ENCODE measurements at regions not wholly inside any gene's neighbourhood (a gene's known extent, or its start where the extent isn't known, plus 50 kb on each side); places are given as distances from the start of the nearest gene placed in this dataset.

GRCh38 chr6:94045099-94045829 is 625.9 kb upstream of the EPHA7 start:
- TF ChIP-seq CTCF (IDR thresholded peaks at IDR 0.05) (no peak), POLR2A (IDR thresholded peaks at IDR 0.05) (no peak)
